IPS-18c (cell line): ENCODE measurements at regions not wholly inside any gene's neighbourhood (a gene's known extent, or its start where the extent isn't known, plus 50 kb on each side); places are given as distances from the start of the nearest gene placed in this dataset.

Experiments used
- H3K4me3 ChIP-seq: 2 replicates; pipeline ENCODE4 v1.7.0; 2013; ENCODE audit warnings: low read depth, mild to moderate bottlenecking, low read length, moderate library complexity; ENCODE audit not compliant: insufficient read depth
- H3K9me3 ChIP-seq: one replicate; pipeline ENCODE4 v1.6.1; 2013; ENCODE audit warnings: mild to moderate bottlenecking, low read length, moderate library complexity; ENCODE audit not compliant: control insufficient read depth, insufficient read depth

GRCh38 chr21:39088031-39088370 lies 95.2 kb downstream of the PSMG1 start:
- Histone ChIP-seq H3K9me3 (no peaks in the 10 kb centered on the region), H3K4me3 (no peak overlapping the region)

DNA sequence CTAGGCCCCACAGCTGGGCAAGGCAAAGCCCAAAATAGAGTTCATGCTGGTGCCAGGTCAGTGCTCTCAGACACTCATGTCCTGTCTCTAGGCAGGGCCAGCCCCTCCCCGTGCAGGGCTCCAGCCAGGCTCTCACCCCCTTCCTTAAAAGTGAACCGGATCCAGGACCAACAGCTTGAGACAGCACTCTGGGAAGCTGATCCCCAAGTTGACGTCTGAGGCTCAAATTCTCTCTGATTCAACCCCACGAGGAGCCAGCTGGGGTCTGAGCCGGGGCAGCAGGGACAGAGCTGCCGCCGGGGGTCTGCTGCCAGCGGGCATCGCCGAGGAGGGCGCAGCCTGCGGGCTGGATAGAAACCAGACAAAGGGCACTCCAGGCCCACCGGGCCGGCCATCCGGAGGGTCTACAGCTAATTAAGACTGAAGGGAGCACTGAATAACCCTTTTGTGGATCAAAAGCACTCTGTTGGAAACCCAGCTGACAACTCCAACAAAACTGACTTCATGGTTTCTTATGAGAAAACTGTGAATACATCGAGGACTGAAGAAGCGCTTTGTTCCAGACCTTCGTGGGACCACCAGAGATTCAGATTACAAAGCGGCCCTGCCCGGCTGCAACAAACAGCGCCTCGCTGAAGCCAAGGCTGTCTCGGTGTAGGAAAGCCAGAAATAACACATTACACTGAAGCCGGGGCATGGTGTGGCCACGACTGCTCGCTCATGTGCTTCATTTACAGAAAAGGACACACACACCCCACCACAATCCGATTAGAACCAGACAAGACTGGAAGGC lies 95.8 kb downstream of the PSMG1 start:
- Histone ChIP-seq H3K4me3 (no peak overlapping the region), H3K9me3 (no peaks in the 10 kb centered on the region)

- no peaks in the 10 kb centered on the region for H3K9me3 ChIP-seq
- no peak overlapping the region for H3K4me3 ChIP-seq
Measured at GRCh38 chr21:39086547-39086946, 96.7 kb downstream of the PSMG1 start.

DNA sequence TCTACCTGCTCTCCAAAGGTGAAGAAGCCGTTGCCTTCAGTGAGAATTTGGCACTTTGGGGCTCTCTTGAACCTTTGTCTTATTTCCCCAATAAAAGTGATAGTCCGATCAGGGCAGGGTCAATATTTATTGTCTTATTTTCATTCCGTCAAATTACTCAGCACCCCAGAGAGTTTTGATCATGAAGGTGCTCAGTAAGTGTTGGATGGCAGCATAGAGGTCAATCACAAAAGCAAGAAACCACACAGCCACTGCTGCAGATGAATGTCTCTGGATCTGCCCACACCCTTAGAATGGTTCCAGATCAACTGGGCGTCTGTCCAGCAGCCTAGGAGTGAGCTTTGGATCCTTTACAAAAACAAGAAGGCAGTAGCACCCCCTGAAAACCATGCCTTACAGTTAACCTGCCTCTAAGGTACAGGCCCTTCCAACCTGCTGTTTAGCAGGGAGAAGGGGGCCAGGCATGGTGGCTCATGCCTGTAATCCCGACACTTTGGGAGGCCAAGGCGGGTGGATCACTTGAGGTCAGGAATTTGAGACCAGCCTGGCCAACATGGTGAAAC lies 97.3 kb downstream of the PSMG1 start:
- no peak overlapping the region for H3K4me3 ChIP-seq
- no peaks in the 10 kb centered on the region for H3K9me3 ChIP-seq

- no peaks in the 10 kb centered on the region for H3K9me3 ChIP-seq
- H3K4me3 ChIP-seq, result no peak overlapping the region
Measured at GRCh38 chr21:39084979-39085729, 98.1 kb downstream of the PSMG1 start.

- Histone ChIP-seq H3K4me3 (no peak overlapping the region), H3K9me3 (no peaks in the 10 kb centered on the region)
Measured at GRCh38 chr21:39084073-39084472, 99.2 kb downstream of the PSMG1 start.

GRCh38 chr21:39083377-39084008 lies 99.8 kb downstream of the PSMG1 start:
- no peak overlapping the region for H3K4me3 ChIP-seq
- H3K9me3 ChIP-seq, result no peaks in the 10 kb centered on the region

- H3K4me3 ChIP-seq, result no peak overlapping the region
- H3K9me3 ChIP-seq, result no peaks in the 10 kb centered on the region
Measured at GRCh38 chr21:39082656-39083376, 100.4 kb downstream of the PSMG1 start.

GRCh38 chr21:39080366-39080765 lies 102.9 kb downstream of the PSMG1 start:
- no peak overlapping the region for H3K4me3 ChIP-seq
- H3K9me3 ChIP-seq, result no peaks in the 10 kb centered on the region

DNA sequence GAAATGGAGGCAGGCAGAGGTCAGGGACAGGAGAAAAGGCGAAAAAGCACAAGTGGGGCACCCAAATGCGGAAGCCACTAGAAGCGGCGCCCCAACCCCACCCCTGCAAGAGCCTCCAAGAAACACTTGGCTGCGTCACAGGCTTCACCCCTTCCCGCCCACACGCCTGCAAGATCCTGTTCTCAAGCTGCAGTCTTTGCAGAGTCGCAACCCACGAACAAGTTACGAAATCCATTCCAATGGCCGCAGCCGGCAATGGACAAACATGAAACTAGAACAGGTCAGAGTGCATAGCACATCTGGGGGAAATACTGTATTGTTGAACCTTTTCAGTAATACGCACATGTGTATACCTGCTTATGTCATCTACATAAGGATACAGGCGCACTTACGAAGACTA lies 103.6 kb downstream of the PSMG1 start:
- no peak overlapping the region for H3K4me3 ChIP-seq
- H3K9me3 ChIP-seq, result no peaks in the 10 kb centered on the region

DNA sequence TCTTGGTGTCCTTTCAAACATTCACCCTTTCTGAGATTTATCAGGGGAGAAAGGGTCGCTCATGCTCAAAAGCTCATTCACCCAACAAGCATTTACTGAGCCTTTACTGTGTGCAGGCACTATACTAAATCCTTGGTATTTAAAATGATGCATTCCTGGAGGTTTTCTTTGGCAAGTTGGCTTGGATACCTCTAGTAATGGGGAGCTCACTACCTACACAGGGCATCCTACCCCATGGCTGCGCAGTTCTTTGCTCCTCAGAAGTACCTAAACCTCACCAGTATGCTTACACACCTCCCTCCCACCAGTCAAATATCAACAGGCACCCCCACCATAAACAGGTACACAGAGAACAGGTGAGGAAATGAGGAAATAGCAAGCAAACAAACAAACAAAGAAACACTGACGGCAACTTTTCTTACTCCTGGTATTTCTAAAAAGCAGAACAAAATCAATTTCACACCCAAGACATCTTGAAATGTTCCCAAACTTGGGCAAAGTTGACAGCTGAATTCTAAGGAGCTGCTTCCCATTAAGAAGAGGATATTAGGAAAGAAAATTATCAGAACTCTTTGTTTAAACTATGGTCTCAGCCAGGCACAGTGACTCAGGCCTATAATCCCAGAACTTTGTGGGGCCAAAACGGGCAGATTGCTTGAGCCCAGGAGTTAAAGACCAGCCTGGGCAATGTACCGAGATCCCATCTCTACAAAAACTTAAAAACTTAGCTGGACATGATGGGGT lies 104.8 kb downstream of the PSMG1 start:
- no peak overlapping the region for H3K4me3 ChIP-seq
- H3K9me3 ChIP-seq, result no peaks in the 10 kb centered on the region

DNA sequence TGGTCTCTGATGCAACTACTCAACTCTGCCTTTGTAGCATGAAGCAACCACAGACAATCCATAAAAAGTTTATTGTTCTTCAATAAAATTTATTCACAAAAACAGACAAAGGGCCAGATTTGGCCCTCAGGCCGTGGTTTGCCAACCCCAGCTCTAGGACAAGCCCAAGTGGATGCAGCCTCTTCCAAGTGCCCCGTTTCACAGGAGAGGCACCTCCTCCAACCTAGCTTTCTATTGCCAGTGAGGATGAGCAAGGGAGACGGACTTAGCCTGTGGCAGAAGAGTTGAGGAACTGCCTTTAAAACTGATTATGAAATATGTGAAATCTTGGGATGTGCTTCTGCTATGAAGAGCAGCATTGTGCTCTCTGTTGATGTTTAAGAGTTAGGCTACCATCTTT lies 105.4 kb downstream of the PSMG1 start:
- H3K4me3 ChIP-seq, result no peak overlapping the region
- H3K9me3 ChIP-seq, result no peaks in the 10 kb centered on the region

DNA sequence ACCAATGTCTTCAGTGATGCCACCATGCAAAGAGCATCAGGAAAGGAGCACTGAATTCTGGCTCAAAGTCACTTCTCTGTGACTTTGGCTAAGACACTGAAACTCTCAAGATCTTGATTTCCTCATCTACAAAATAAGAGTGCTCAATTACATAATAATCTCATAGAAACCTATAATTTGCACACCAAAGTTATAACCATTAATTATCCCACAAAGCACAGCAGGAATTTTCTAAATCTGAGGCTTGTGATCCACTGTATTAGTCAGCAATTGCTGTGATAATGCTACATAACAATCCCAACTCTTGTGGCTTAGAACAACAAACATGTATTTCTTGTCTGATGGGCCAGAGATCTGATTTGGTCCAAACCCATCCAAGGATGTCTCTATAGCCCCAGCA lies 108.7 kb downstream of the PSMG1 start:
- no peaks in the 10 kb centered on the region for H3K9me3 ChIP-seq
- H3K4me3 ChIP-seq, result no peak overlapping the region

- no peak overlapping the region; the same call in 1 of the 2 replicates for H3K4me3 ChIP-seq
Measured at GRCh38 chr21:39073717-39074116, 109.5 kb downstream of the PSMG1 start.

DNA sequence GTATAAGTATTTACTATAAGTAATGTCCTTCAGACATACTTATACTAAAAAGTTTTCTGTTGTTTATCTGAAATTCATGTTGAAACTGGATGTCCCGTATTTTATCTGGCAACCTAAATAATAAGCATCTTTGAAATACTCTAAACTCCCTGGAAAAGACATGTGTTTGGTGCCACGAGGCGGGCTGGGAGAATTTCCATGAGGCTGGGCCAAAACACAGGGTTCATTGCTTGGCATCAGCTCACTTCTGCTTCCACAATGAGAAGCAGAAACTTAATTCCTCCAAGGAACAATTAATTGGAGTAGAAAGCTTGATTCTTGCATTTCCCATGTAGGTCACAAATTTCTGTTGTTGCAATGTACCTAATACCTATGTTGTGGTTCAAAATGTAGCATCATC lies 110.2 kb downstream of the PSMG1 start:
- H3K4me3 ChIP-seq, result no peak overlapping the region
- peaks cover under 1% of the 10 kb centered on the region for H3K9me3 ChIP-seq

More at GRCh38 chr21:39073717-39074116, 109.5 kb downstream of the PSMG1 start:
- H3K9me3 ChIP-seq, result no peaks in the 10 kb centered on the region

DNA sequence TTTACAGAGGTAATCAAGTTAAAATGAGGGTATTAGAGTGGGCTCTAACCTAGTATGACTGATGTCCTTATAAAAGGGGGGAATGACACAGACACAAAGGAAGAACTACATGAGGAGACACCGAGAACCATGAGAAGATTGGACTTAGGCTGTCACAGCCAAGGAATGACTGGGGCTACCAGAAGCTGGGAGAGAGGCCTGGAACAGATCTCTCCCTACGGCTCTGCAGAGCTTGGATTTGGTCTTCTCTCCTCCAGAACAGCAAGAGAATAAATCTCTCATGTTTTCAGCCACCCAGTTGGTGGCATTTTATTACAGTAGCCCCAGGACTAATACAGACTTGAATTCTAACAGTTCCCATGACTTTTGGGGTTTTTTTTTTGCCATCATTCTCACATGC lies 110.8 kb downstream of the PSMG1 start:
- peaks cover 2% of the 10 kb centered on the region for H3K9me3 ChIP-seq
- H3K4me3 ChIP-seq, result no peak overlapping the region
